Prostate gland (tissue), 2 donors: ENCODE measurements at regions not wholly inside any gene's neighbourhood (a gene's known extent, or its start where the extent isn't known, plus 50 kb on each side); places are given as distances from the start of the nearest gene placed in this dataset.

Experiments
- DNase-seq: peaks from one replicate; pipeline ENCODE4 v3.0.0-alpha.2; 2019; ENCODE audit warnings: low spot score
- H3K27ac ChIP-seq, 2 donors: fragments of 200-600 bp; sonication (generic); 2 replicates each; pipeline ENCODE4 v1.5.1; 2017 to 2019
- H3K27me3 ChIP-seq: fragments of 200-600 bp; sonication (generic); replicated peaks from 2 replicates; pipeline ENCODE4 v1.5.1; 2019; ENCODE audit not compliant: insufficient read depth
- H3K36me3 ChIP-seq, 2 donors: fragments of 200-600 bp; sonication (generic); 1 replicate in 1 of 2; 2 replicates in 1 of 2; pipeline versions ENCODE4 v1.5.1 to v1.8.1; 2017 to 2019
- H3K4me1 ChIP-seq: fragments of 200-600 bp; sonication (generic); replicated peaks from 2 replicates; pipeline ENCODE4 v1.5.1; 2019
- H3K4me3 ChIP-seq, 2 donors: fragments of 200-600 bp; sonication (generic); 2 replicates each; pipeline ENCODE4 v1.5.1; 2017 to 2019
- H3K9me3 ChIP-seq: fragments of 200-600 bp; sonication (generic); 2 replicates; pipeline ENCODE4 v1.5.1; 2017
- POLR2A ChIP-seq: fragments of 450-650 bp; IDR thresholded peaks from one replicate; pipeline ENCODE4 v1.6.1; 2016; ENCODE audit warnings: antibody characterized with exemption, mild to moderate bottlenecking
- POLR2AphosphoS5 ChIP-seq: sonication (generic); formaldehyde crosslinking; IDR thresholded peaks from one replicate; pipeline ENCODE4 v1.6.1; 2017; ENCODE audit warnings: antibody characterized with exemption
- WGBS: methylation state at CpG from one replicate; pipeline ENCODE4 v1.1.5; 2018; 5-methylcytosine and 5-hydroxymethylcytosine counted together
- intact Hi-C: fragments of 100-400 bp; cut with DNase I; formaldehyde crosslinking; loops from one replicate; pipeline ENCODE4 v1.14.2; 2022
- TF ChIP-seq, protein P1 (sequence below), 4 experiments: fragments of 200-600 bp in 2 of 4; fragments of 450-650 bp in 2 of 4; sonication (generic) in 2 of 4; IDR thresholded peaks; 1 replicate in 3 of 4; 2 replicates in 1 of 4; pipeline ENCODE4 v1.5.1; 2016 to 2019; ENCODE audit warnings: antibody characterized with exemption in 4 of 4, mild to moderate bottlenecking in 2 of 4, moderate library complexity in 2 of 4

DNA sequence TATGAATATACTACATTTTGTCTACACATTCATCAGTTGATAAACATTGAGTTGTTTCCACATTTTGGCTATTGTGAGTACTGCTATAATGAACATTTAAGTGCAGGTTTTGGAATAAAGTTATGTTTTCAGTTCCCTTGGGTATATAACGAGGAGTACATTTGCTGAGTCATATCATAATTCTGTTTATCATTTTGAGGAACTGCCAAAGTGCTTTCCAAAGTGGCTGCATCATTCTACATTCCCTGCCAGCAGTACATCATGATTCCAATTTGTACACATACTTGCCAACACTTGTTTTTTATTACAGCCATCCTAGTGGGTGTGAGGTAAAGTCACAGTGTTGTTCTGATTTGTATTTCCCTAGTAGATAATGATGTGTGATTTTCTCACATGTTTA, 1458.6 kb upstream of the TENM4 start:
- DNase-seq: no peak
- 15% methylated on average over 1 of the region's 1 CpG for WGBS

DNA sequence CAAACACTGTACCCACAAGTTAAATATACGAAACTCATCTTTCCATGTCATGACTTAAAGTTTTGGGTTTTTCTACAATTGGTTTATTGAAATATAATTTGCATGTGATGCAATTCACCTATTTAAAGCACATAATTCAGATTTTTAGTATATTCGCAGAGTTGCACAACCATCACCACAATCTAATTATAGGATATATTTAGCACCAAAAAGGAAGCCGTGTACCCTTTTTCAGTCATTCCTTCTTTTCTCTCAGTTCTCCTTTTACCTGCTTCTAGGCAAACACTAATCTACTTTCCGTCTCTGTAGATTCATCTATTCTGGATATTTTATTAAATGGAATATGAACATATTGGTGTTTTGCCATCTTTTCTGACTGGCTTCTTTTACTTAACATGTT, 1458.1 kb upstream of the TENM4 start:
- Histone ChIP-seq H3K4me3 (no peak overlapping the region), H3K27me3 (no peaks in the 10 kb centered on the region), H3K36me3 (no peaks in the 10 kb centered on the region), H3K4me1 (peaks cover 4% of the 10 kb centered on the region), H3K9me3 (no peaks in the 10 kb centered on the region), H3K27ac (no peak overlapping the region)
- DNase-seq: no peak
- 87% methylated on average over 4 of the region's 4 CpGs for WGBS
- TF ChIP-seq, protein P1, sequence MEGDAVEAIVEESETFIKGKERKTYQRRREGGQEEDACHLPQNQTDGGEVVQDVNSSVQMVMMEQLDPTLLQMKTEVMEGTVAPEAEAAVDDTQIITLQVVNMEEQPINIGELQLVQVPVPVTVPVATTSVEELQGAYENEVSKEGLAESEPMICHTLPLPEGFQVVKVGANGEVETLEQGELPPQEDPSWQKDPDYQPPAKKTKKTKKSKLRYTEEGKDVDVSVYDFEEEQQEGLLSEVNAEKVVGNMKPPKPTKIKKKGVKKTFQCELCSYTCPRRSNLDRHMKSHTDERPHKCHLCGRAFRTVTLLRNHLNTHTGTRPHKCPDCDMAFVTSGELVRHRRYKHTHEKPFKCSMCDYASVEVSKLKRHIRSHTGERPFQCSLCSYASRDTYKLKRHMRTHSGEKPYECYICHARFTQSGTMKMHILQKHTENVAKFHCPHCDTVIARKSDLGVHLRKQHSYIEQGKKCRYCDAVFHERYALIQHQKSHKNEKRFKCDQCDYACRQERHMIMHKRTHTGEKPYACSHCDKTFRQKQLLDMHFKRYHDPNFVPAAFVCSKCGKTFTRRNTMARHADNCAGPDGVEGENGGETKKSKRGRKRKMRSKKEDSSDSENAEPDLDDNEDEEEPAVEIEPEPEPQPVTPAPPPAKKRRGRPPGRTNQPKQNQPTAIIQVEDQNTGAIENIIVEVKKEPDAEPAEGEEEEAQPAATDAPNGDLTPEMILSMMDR (IDR thresholded peaks at IDR 0.05): no peak
- no peak for TF ChIP-seq POLR2AphosphoS5
- TF ChIP-seq POLR2A: no peak
- intact Hi-C loops: no loop called here

More for the DNA sequence above, 1458.6 kb upstream of the TENM4 start:
- Histone ChIP-seq H3K4me3 (no peak overlapping the region), H3K27me3 (no peaks in the 10 kb centered on the region), H3K4me1 (peaks cover 4% of the 10 kb centered on the region), H3K36me3 (no peaks in the 10 kb centered on the region), H3K27ac (no peak overlapping the region), H3K9me3 (no peaks in the 10 kb centered on the region)
- peak; percentile 25 for TF ChIP-seq POLR2AphosphoS5
- TF ChIP-seq, protein P1 (IDR thresholded peaks at IDR 0.05): no peak
- no peak for TF ChIP-seq POLR2A
- intact Hi-C loops: no loop called here

DNA sequence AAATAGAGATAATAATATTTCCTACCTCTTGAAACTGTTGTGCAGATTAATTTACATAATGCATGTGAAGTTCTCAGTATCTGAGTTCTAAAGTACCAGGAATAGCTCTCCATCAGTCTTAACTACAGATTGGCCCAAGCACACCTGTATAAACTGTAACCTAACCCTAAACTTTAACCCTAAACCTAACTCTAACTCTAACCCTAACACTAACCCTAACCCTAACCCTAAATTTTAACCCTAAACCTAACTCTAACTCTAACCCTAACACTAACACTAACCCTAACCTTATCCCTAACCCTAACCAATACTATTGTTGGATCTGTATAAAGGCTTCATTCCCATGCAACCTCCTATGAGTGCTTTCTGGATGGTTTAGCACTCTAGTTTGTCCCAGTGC, 1445.9 kb upstream of the TENM4 start:
- Histone ChIP-seq H3K36me3 (no peaks in the 10 kb centered on the region), H3K4me3 (no peak overlapping the region), H3K4me1 (no peaks in the 10 kb centered on the region), H3K27ac (no peak overlapping the region), H3K9me3 (no peaks in the 10 kb centered on the region), H3K27me3 (no peaks in the 10 kb centered on the region)
- DNase-seq: no peak
- TF ChIP-seq POLR2A: no peak
- no peak for TF ChIP-seq POLR2AphosphoS5
- TF ChIP-seq, protein P1 (IDR thresholded peaks at IDR 0.05): no peak
- intact Hi-C loops: no loop called here

DNA sequence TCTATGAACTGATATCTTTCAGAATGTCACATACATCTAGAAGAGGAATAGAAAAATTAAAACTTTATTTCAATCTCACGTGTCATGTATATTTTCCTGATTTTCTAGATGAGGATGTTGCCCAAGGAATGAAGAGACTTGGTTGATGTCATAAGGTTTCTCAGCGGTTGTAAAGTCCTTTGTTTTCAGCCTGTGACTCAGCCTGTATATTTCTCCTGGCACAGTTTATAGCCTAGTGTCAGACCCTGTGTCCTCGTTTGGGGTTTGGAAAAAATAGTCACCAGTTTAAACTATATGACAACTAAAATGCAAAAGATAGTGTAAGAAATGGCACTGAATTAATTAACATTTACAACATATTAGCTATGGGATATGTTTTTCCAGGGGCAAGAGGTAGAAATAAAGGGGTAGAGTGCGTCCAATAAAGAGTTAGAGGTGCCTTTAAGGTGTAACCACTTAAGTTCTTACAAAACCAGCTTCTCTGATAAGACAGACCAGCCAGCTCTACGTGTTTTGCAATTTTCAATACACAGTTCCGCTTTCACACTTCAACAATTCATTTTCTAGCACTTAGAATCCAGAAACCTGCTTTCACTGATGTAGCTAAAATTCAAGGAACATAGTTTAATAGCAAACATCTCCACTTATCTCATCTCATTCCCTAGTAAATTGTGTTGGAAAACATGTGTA, 1432.6 kb upstream of the TENM4 start:
- 35% methylated on average over 6 of the region's 6 CpGs for WGBS
- no peaks in the 10 kb centered on the region for H3K9me3 ChIP-seq
- no peaks in the 10 kb centered on the region for H3K4me1 ChIP-seq
- H3K27ac ChIP-seq: no peak overlapping the region
- TF ChIP-seq, protein P1 (IDR thresholded peaks at IDR 0.05): no peak
- no peak for TF ChIP-seq POLR2AphosphoS5
- TF ChIP-seq POLR2A: no peak
- intact Hi-C loops: no loop called here
- DNase-seq: no peak
- H3K27me3 ChIP-seq: no peaks in the 10 kb centered on the region
- no peak overlapping the region for H3K4me3 ChIP-seq
- no peaks in the 10 kb centered on the region for H3K36me3 ChIP-seq

DNA sequence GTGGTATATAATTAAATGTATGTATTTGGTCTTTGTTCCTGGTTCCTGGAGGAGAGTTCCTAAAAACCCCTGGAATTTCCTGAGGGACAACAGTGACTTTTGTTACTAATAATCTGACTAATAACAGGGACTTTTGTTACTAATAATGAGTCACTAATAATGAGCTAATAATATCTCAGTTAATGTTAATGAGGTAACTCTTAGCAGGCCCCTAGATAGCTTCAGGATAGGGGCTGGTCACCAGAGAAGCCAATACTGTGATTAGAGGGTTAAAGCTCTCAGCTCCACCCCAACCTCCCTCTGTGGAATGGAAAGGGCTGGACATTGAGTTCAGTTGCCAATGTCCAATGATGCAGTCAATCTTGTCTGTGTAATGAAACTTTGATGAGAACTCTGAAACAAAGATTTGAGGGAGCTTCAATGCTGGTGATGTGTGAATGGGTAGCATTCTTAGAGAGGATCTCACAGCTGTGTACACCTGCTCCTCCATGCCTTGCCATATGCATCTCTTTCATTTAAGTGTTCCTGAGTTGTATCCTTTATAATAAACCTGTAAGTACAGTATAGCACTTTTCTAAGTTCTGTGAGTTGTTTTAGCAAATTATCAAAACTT, 1431.4 kb upstream of the TENM4 start:
- no peaks in the 10 kb centered on the region for H3K27me3 ChIP-seq
- no peak overlapping the region for H3K4me3 ChIP-seq
- no peak for DNase-seq
- TF ChIP-seq POLR2AphosphoS5 (no peak), POLR2A (no peak)
- TF ChIP-seq, protein P1 (IDR thresholded peaks at IDR 0.05): no peak
- H3K27ac ChIP-seq: no peak overlapping the region
- no peaks in the 10 kb centered on the region for H3K9me3 ChIP-seq
- H3K36me3 ChIP-seq: no peaks in the 10 kb centered on the region
- intact Hi-C loops: no loop called here
- no peaks in the 10 kb centered on the region for H3K4me1 ChIP-seq
